SU-DHL-6 (cell line): ENCODE measurements at regions not wholly inside any gene's neighbourhood (a gene's known extent, or its start where the extent isn't known, plus 50 kb on each side); places are given as distances from the start of the nearest gene placed in this dataset.

Experiments
- H2AFZ ChIP-seq: fragments of 200-600 bp; sonication (generic); 2 replicates; pipeline ENCODE4 v1.6.1; 2014; ENCODE audit warnings: low read depth, mild to moderate bottlenecking, moderate library complexity, mixed read lengths, antibody characterized with exemption, low read length; ENCODE audit not compliant: severe bottlenecking
- H3F3A ChIP-seq: fragments of 200-600 bp; shearing (Covaris generic); 2 replicates; pipeline ENCODE4 v1.6.0; 2016; ENCODE audit warnings: antibody characterized with exemption, mild to moderate bottlenecking; ENCODE audit not compliant: insufficient read depth
- H3K27ac ChIP-seq: fragments of 200-600 bp; sonication (generic); 2 replicates; pipeline ENCODE4 v1.5.1; 2016; ENCODE audit warnings: low read depth, mild to moderate bottlenecking, low read length, moderate library complexity, mixed read lengths
- H3K27me3 ChIP-seq: fragments of 200-600 bp; sonication (generic), shearing (Covaris generic); 2 replicates; pipeline ENCODE4 v1.6.0; 2014; ENCODE audit warnings: mild to moderate bottlenecking, low read length
- H3K36me3 ChIP-seq: fragments of 200-600 bp; sonication (generic); 2 replicates; pipeline ENCODE4 v1.6.1; 2014; ENCODE audit warnings: mild to moderate bottlenecking, low read length, mixed read lengths
- H3K4me2 ChIP-seq: fragments of 300-600, 200-600 bp; shearing (Covaris generic), sonication (generic); 2 replicates; pipeline ENCODE4 v1.6.0; 2014; ENCODE audit warnings: low read length, low read depth, mild to moderate bottlenecking; ENCODE audit not compliant: poor library complexity, severe bottlenecking
- H3K4me3 ChIP-seq: fragments of 200-600 bp; sonication (generic); 2 replicates; pipeline ENCODE4 v1.5.1; 2014; ENCODE audit warnings: antibody characterized with exemption, low read length, mild to moderate bottlenecking, mixed read lengths; ENCODE audit not compliant: insufficient read depth, poor library complexity, severe bottlenecking
- H3K79me2 ChIP-seq: fragments of 200-600 bp; sonication (generic); 2 replicates; pipeline ENCODE4 v1.6.1; 2014; ENCODE audit warnings: mild to moderate bottlenecking, low read length, moderate library complexity; ENCODE audit not compliant: insufficient read depth
- H3K9ac ChIP-seq: fragments of 200-600 bp; sonication (generic); 2 replicates; pipeline ENCODE4 v1.7.0; 2014; ENCODE audit warnings: mild to moderate bottlenecking, low read length
- H3K9me2 ChIP-seq: fragments of 200-600 bp; sonication (generic); replicated peaks from 2 replicates; pipeline ENCODE4 v1.6.1; 2014; ENCODE audit warnings: low read length; ENCODE audit not compliant: insufficient read depth
- H3K9me3 ChIP-seq: fragments of 200-600 bp; sonication (generic); 2 replicates; pipeline ENCODE4 v1.6.1; 2014; ENCODE audit warnings: low read length, mixed read lengths; ENCODE audit not compliant: insufficient read depth
- H4K20me1 ChIP-seq: fragments of 200-600 bp; sonication (generic); 2 replicates; pipeline ENCODE4 v1.6.1; 2014; ENCODE audit warnings: low read depth, mild to moderate bottlenecking, antibody characterized with exemption, low read length, moderate library complexity, mixed read lengths
- CTCF ChIP-seq: fragments of 200-600 bp; sonication (generic); IDR thresholded peaks from one replicate; pipeline ENCODE4 v1.5.1; 2017; ENCODE audit warnings: antibody characterized with exemption, mild to moderate bottlenecking, low read length, moderate library complexity; ENCODE audit not compliant: insufficient read depth, poor library complexity, severe bottlenecking
- EZH2phosphoT487 ChIP-seq: fragments of 200-600 bp; sonication (generic), shearing (Covaris generic); conservative IDR thresholded peaks from 2 replicates; pipeline ENCODE4 v1.6.1; 2018; ENCODE audit warnings: mild to moderate bottlenecking, antibody characterized with exemption, low read length, moderate library complexity, mixed read lengths

GRCh38 chr6:153591159-153591558, 447.9 kb upstream of the OPRM1 start:
- Histone ChIP-seq H3K27me3 (no peaks in the 10 kb centered on the region), H3K9me3 (no peaks in the 10 kb centered on the region), H4K20me1 (no peaks in the 10 kb centered on the region), H3K27ac (no peak overlapping the region), H3F3A (no peaks in the 10 kb centered on the region), H3K4me3 (no peak overlapping the region), H3K36me3 (no peaks in the 10 kb centered on the region), H3K9me2 (no peaks in the 10 kb centered on the region), H3K9ac (no peak overlapping the region), H3K79me2 (no peaks in the 10 kb centered on the region), H2AFZ (no peak overlapping the region), H3K4me2 (no peak overlapping the region)
- TF ChIP-seq EZH2phosphoT487 (no peak), CTCF (no peak)

- no peaks in the 10 kb centered on the region for H3K36me3 ChIP-seq
- no peaks in the 10 kb centered on the region for H3K9me3 ChIP-seq
- H3K4me3 ChIP-seq, result no peak overlapping the region
- no peaks in the 10 kb centered on the region for H3K27me3 ChIP-seq
- no peak overlapping the region for H3K4me2 ChIP-seq
- H4K20me1 ChIP-seq, result no peaks in the 10 kb centered on the region
- no peaks in the 10 kb centered on the region for H3K79me2 ChIP-seq
- H3K9ac ChIP-seq, result no peak overlapping the region
- no peaks in the 10 kb centered on the region for H3F3A ChIP-seq
- no peak overlapping the region for H2AFZ ChIP-seq
- no peak for TF ChIP-seq CTCF
- no peak for TF ChIP-seq EZH2phosphoT487
- no peaks in the 10 kb centered on the region for H3K9me2 ChIP-seq
- H3K27ac ChIP-seq, result no peak overlapping the region
Observed at GRCh38 chr6:153590411-153590810, 448.6 kb upstream of the OPRM1 start.

GRCh38 chr6:153588330-153588729, 450.7 kb upstream of the OPRM1 start:
- Histone ChIP-seq H3K79me2 (no peaks in the 10 kb centered on the region), H2AFZ (no peak overlapping the region), H3K9me2 (no peaks in the 10 kb centered on the region), H3K4me2 (no peak overlapping the region), H3K36me3 (no peaks in the 10 kb centered on the region), H4K20me1 (no peaks in the 10 kb centered on the region), H3K9ac (no peak overlapping the region), H3K27me3 (no peaks in the 10 kb centered on the region), H3F3A (no peaks in the 10 kb centered on the region), H3K4me3 (no peak overlapping the region), H3K9me3 (no peaks in the 10 kb centered on the region), H3K27ac (no peak overlapping the region)
- TF ChIP-seq EZH2phosphoT487 (no peak), CTCF (no peak)
